BLaER1 treated with 17β-estradiol and CSF1 and Interleukin-3, amounts not matched to agents 10 nM and 100 nM (cell line): ENCODE measurements at regions not wholly inside any gene's neighbourhood (a gene's known extent, or its start where the extent isn't known, plus 50 kb on each side); places are given as distances from the start of the nearest gene placed in this dataset.
"Not testable (repeated sequence)": the region's sequence is repeated elsewhere in the genome, so short reads cannot be mapped to it uniquely, and the experiment has no call there.

ENCODE experiments used
- H3K27ac ChIP-seq, 11 experiments: shearing (Covaris generic); formaldehyde crosslinking; 2 replicates each; pipeline ENCODE4 v1.8.1; 2022
- H3K27me3 ChIP-seq, 11 experiments: shearing (Covaris generic); formaldehyde crosslinking; 2 replicates each; pipeline ENCODE4 v1.8.1; 2022
- H3K36me3 ChIP-seq, 11 experiments: shearing (Covaris generic); formaldehyde crosslinking; 2 replicates each; pipeline ENCODE4 v1.8.1; 2022
- H3K4me1 ChIP-seq, 10 experiments: shearing (Covaris generic); formaldehyde crosslinking; 2 replicates each; pipeline ENCODE4 v1.8.1; 2022
- H3K4me2 ChIP-seq, 11 experiments: shearing (Covaris generic); formaldehyde crosslinking; 2 replicates each; pipeline ENCODE4 v1.8.1; 2022
- H3K4me3 ChIP-seq, 10 experiments: shearing (Covaris generic); formaldehyde crosslinking; 2 replicates each; pipeline ENCODE4 v1.8.1; 2022
- H3K9ac ChIP-seq, 11 experiments: shearing (Covaris generic); formaldehyde crosslinking; 2 replicates each; pipeline ENCODE4 v1.8.1; 2022
- H3K9me3 ChIP-seq, 11 experiments: shearing (Covaris generic); formaldehyde crosslinking; replicated peaks in 1 of 11; 2 replicates each; pipeline ENCODE4 v1.8.1; 2022
- H4K20me1 ChIP-seq, 11 experiments: shearing (Covaris generic); formaldehyde crosslinking; 2 replicates each; pipeline ENCODE4 v1.8.1; 2022

DNA sequence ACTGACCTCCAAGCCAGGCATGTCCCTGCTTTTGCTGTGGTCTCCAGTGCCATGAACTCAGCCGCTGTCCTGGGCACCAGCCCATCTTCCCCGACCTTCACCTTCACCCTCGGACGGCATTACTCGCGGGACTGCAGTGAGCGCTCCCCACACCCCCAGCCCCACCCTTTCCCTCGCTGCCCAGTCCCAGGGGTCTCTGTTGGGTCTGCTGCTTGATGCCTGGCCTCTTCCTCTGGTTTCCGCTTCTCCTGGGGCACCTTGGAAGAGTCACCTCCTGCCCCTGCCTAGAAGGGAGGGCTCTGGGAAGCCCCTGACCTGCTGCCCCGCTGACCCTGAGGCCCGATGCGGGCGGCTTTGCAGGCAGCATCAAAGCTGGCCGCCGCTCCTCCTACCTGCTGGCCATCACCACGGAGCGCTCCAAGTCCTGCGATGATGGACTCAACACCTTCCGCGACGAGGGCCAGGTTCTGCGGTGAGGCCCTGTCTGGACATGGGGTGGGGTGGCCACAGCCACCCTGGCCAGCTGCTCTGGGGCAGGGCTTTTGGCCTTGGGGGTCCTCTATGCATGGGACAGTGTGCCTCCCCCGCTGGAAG lies 102.3 kb downstream of the ZNF267 start:
- not testable (repeated sequence) for H3K4me1 ChIP-seq, H4K20me1 ChIP-seq, H3K4me3 ChIP-seq, H3K27ac ChIP-seq, H3K27me3 ChIP-seq, H3K36me3 ChIP-seq, H3K9me3 ChIP-seq, H3K9ac ChIP-seq, H3K4me2 ChIP-seq

DNA sequence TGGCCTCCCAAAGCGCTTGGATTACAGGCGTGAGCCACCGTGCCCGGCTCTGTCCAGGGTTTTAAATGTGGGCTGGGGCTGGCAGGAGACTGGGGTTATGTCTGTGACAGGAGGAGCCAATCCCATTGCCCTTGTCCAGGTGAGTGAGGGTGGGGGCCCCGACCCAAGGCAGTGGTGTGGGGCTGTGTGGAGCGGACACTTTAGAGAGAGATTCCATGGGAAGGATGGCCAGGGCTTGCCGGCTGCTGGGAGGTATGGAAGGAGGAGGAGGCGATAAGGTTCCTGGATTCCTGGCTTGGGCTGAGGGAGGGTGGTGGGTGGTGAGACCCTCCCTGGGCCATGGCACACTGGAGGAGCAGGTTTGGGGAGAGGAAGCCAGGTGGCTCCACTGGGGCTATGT lies 104.9 kb downstream of the ZNF267 start:
- H3K9me3 ChIP-seq, H3K36me3 ChIP-seq, H3K27ac ChIP-seq, H3K4me2 ChIP-seq, H3K9ac ChIP-seq, H3K27me3 ChIP-seq, H3K4me3 ChIP-seq, H3K4me1 ChIP-seq, H4K20me1 ChIP-seq: not testable (repeated sequence)

DNA sequence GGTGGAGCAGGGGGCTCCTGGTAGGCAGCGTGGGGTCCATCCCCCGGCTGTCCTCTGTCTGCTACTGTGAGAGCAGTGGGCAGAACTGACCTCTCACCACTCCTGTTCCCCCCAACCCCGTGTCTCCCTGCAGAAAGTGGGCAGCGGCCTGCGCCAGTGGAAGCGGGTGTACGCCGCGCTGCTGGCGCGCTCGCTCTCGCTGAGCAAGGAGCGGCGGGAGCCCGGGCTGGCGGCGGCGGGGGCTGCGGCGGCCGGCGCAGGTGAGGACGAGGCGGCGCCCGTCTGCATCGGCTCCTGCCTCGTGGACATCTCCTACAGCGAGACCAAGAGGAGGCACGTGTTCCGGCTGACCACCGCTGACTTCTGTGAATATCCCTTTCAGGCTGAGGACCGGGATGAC lies 108.1 kb downstream of the ZNF267 start:
- not testable (repeated sequence) for H4K20me1 ChIP-seq, H3K27ac ChIP-seq, H3K4me1 ChIP-seq, H3K27me3 ChIP-seq, H3K9ac ChIP-seq, H3K36me3 ChIP-seq, H3K4me2 ChIP-seq, H3K9me3 ChIP-seq, H3K4me3 ChIP-seq

DNA sequence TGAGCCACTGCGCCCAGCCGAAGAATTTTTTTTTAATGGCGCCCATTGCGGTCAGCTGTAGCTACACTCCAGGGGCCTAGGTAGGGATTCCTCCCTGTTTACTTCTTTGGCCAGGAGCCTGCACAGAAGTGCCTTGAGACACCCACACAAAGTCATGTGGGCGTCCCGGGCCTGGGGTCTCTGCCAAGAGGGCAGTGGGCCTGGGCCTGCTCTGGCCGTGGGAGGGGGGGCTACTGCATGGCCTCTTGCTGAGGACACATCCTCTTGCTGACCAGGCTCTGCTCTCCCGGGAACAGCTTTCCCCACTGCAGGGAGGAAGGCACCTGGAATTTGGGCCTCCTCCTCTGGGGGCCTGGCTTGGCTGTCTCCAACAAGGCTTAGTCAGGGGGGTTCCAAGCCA lies 109.4 kb downstream of the ZNF267 start:
- H3K9ac ChIP-seq, H3K27ac ChIP-seq, H3K9me3 ChIP-seq, H3K4me3 ChIP-seq, H3K36me3 ChIP-seq, H3K4me1 ChIP-seq, H4K20me1 ChIP-seq, H3K27me3 ChIP-seq, H3K4me2 ChIP-seq: not testable (repeated sequence)

DNA sequence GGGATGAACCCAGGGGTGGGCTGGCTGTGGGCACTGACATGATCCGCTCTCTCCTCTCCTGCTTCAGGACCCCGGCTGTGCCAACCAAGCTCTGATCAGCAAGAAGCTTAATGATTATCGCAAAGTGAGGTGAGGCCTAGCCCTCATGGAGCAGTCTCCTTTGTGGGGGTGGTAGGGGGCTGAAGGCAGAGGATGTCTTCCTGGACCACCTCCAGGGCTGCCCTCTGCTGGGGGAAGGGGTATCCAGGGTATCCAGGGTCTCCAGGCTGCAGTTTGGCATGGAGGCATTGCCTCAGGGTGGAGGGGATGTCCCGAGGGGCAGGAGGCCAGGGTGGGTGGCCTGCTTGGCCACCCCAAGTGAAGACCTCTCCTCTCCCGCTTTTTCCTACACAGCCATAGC lies 110.1 kb downstream of the ZNF267 start:
- H3K9ac ChIP-seq, H3K4me1 ChIP-seq, H3K4me3 ChIP-seq, H3K27ac ChIP-seq, H3K4me2 ChIP-seq, H3K36me3 ChIP-seq, H3K9me3 ChIP-seq, H4K20me1 ChIP-seq, H3K27me3 ChIP-seq: not testable (repeated sequence)

DNA sequence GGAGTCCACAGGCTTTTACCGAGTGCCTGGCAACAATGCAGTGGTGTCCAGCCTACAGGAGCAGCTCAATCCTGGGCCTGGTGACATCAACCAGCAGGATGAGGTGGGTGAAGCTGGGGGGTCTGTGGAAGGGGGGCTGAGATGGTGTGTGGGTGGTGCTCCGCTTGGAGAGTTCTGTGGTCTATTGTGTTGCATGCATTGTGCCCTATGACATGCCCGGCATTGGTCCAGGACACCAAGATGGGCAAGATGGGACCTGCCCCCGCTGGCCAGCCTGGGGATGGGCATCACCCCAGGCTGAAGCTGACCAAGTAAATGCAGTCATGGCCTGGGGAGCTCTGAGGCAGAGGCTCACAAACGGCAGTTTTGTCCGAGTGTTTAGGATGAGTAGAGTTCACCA lies 113.3 kb downstream of the ZNF267 start:
- peak overlapping the region in 1 of 11 experiments; percentile 18; a peak in 1 of 22 replicates for H3K4me2 ChIP-seq
- H3K27me3 ChIP-seq, H3K36me3 ChIP-seq, H3K4me1 ChIP-seq, H3K4me3 ChIP-seq, H3K9me3 ChIP-seq, H3K27ac ChIP-seq, H3K9ac ChIP-seq, H4K20me1 ChIP-seq: not testable (repeated sequence)

DNA sequence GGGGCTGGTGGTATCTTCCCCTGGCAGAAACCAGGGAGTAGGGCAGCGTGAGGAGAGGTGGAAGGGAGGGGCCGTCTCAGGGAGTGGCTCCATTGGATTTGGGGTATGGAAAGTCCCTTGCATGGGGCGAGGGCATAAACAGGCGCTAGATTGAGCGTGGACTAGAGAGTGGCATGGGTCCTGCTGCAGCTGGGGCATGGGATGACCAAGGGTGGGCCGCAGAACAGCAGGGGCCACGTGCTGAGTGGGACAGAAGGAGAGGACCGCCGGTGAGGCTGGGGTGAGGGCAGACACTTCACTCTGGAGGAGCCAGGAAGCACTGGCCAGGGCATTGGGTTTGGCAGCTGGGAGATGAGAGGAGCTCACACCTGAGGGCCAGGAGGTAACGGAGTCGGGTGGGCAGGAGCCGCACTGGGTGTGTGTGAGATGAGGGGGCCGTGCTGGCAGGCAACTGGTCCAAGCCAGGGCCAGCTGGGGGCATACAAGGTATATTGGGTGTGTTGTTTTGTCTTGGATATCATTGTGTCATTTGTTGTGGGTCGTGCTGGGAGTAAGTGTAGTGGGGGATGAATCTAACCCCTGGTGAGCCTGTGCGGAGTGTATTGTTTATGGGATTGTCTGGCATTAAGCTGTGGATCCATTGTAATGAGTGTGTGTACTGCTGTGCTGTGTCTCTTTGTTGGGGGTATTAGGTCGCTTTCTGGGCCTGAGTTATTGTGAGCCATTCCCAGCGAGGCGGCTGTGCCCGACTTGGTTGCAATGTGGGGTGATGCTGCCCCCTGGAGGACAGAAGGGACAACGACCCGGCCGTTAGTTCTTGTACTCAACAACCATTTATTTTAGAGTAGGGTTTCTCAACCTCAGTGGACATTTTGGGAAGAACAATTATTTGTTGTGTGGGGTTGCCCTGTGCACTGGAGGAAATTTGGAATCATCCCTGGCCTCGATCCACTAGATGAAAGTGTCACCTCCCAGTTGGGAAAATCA lies 115.3 kb downstream of the ZNF267 start:
- H3K9ac ChIP-seq, H4K20me1 ChIP-seq, H3K9me3 ChIP-seq, H3K4me2 ChIP-seq, H3K4me1 ChIP-seq, H3K4me3 ChIP-seq, H3K36me3 ChIP-seq, H3K27me3 ChIP-seq, H3K27ac ChIP-seq: not testable (repeated sequence)

DNA sequence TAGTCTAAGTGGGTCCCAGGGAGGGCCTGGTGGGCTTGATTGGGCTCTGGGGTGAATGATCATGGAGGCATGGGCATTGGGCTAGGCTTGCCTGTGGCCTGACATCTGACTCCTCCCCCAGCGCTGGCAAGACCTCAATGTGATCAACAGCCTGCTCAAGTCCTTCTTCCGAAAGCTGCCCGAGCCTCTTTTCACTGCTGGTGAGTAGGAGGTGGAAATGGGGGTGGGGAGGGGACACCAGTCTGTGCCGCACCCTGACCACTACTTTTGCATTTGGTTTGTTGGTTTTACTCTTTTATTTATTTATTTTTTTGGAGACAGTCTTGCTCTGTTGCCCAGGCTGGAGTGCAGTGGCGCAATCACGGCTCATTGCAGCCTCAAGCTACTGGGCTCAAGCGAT lies 116.7 kb downstream of the ZNF267 start:
- not testable (repeated sequence) for H3K27me3 ChIP-seq, H3K36me3 ChIP-seq, H3K9me3 ChIP-seq, H3K9ac ChIP-seq, H3K4me3 ChIP-seq, H3K4me2 ChIP-seq, H3K27ac ChIP-seq, H4K20me1 ChIP-seq, H3K4me1 ChIP-seq

DNA sequence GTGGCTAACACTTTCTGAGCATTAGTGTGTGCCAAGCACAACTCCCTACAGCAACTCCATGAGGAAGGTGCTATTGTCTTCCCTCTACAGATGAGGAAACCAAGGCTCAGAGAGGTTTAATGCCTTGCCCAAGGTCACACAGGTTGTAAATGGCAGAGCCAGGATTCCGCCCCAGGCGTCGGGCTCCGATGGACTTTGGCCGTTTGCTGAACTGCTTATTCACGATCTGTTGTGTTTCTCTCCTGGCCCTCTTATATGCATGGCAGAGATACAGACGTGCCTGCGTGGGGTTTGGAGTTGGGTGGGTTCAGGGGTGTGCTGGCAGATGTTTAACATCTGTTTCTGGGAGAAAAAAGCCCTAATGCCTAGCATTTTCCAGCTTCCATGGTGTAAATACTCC lies 117.4 kb downstream of the ZNF267 start:
- H4K20me1 ChIP-seq, H3K36me3 ChIP-seq, H3K9ac ChIP-seq, H3K4me2 ChIP-seq, H3K9me3 ChIP-seq, H3K4me3 ChIP-seq, H3K27ac ChIP-seq, H3K4me1 ChIP-seq, H3K27me3 ChIP-seq: not testable (repeated sequence)

DNA sequence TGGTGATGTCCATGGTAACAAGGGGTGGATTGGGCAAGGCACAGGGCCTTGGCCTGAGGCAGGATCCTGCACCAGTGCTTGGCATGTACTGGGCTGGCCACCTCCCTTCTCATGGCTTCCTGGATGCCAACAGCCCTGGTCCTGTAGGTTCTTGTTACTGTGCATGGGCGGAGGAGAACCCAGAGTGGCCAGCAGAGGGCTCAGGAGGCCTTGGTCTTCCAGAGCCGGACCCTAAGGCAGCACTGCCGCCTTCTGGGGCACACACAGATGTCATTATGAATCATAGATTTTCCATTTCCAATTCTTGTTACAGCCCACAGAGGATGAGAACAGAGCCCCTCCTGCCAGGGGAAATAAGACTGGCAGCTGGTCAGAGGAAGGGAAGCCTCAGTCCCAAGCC lies 122.7 kb downstream of the ZNF267 start:
- not testable (repeated sequence) for H3K36me3 ChIP-seq, H3K27ac ChIP-seq, H3K27me3 ChIP-seq, H3K9ac ChIP-seq, H4K20me1 ChIP-seq, H3K4me2 ChIP-seq, H3K4me3 ChIP-seq, H3K9me3 ChIP-seq
- peaks cover 0 to 21% (median 6%) of the 10 kb centered on the region in 10 experiments; a peak in 6 of 20 replicates for H3K4me1 ChIP-seq

DNA sequence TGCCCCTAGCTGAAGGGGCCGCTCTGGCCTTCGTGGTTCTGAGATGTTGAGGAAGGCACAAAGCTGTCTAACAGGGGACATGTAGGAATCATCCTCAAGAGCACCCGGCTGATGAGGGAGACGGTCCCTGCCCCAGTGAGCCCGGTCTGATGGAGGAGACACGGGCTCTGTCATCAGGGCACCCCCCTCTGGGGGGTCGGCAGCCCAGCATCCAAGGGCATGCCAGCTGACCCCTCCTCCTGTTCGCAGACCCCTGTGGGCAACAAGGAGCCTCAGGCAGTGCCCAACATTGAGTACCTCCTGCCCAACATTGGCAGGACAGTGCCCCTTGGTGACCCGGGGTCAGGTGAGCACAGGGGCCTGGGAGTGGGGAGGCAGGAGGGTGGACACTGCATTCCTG lies 128.9 kb downstream of the ZNF267 start:
- H3K9ac ChIP-seq, result not testable (repeated sequence)

DNA sequence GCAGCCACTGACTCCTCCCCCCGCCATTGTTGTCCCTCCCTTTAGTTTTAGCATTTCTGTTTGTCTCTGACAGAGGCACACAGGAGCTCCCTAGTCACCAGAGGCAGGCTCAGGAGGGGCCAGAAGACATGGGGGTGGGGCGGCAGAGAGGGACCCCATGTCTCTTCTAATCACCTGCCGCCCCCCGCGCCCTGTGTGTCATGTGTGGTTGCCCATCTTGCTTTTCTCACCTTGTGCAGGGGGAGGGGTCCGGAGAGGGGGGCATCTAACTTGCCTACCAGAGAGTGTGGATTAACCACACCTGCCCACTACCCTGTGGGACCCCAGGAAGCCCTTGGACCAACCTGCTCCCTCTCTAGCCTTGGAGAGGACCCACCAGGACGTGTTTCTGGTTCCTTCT lies 130.2 kb downstream of the ZNF267 start:
- H3K27me3 ChIP-seq, H3K36me3 ChIP-seq, H4K20me1 ChIP-seq, H3K9ac ChIP-seq, H3K4me2 ChIP-seq, H3K4me1 ChIP-seq, H3K4me3 ChIP-seq, H3K27ac ChIP-seq: not testable (repeated sequence)
- H3K9me3 ChIP-seq, result peaks cover 6 to 18% (median 11%) of the 10 kb centered on the region in 11 experiments; a peak in 21 of 22 replicates

More for the DNA sequence above, 128.9 kb downstream of the ZNF267 start:
- peaks cover 6 to 18% (median 11%) of the 10 kb centered on the region in 11 experiments; a peak in 21 of 22 replicates for H3K9me3 ChIP-seq
- H3K27me3 ChIP-seq, H3K36me3 ChIP-seq, H3K4me3 ChIP-seq, H3K27ac ChIP-seq, H4K20me1 ChIP-seq, H3K4me2 ChIP-seq: not testable (repeated sequence)
- H3K4me1 ChIP-seq, result peaks cover 0 to 13% (median 6%) of the 10 kb centered on the region in 10 experiments; a peak in 5 of 20 replicates

DNA sequence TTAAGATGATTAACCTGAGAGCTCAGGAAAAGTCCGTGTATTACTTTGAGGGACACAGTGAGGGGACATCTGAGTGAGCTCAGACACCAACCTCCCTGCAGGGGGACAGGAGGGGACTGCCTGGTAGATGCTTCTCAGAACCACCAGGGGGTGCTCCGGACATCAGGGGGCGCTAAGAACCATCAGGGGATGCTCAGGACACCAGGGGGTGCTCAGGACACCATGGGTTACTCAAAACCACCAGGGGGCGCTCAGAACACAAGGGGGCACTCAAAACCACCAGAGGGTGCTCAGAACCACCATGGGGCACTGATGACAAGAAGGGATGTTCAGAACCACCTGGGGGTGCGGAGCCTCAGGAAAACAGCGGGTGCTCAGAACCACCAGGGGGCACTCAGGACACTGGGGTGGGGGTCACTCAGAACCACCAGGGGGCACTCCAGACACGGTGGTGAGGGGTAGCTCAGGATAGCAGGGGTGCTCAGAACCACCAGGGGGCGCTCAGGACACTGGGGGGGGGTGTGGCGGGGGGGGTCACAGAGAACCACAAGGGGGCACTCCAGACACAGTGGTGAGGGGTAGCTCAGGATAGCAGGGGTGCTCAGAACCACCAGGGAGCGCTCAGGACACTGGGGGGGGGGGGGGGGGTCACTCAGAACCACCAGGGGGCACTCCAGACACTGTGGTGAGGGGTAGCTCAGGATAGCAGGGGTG lies 165.3 kb downstream of the ZNF267 start:
- not testable (repeated sequence) for H3K9me3 ChIP-seq, H3K4me2 ChIP-seq, H3K4me1 ChIP-seq, H4K20me1 ChIP-seq, H3K4me3 ChIP-seq, H3K27ac ChIP-seq, H3K27me3 ChIP-seq, H3K36me3 ChIP-seq, H3K9ac ChIP-seq

DNA sequence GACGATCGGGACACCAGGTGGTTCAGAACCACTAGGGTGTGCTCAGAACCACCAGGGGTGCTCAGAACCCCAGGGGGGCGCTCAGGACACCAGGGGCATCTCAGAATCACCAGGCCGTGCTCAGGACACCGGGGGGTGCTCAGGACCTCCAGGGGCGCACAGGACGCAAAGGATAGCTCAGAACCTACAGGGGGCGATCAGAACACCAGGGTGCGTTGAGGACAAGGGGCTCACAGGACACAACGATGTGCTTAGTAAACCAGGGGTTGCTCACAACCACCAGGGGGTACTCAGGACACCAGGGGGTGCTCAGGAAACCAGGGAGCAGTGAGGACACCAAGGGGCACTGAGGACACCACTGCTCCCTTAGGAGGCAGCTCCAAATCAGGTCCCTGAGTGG lies 166.3 kb downstream of the ZNF267 start:
- H3K27ac ChIP-seq, H3K9me3 ChIP-seq, H4K20me1 ChIP-seq, H3K9ac ChIP-seq, H3K4me2 ChIP-seq, H3K36me3 ChIP-seq, H3K4me3 ChIP-seq, H3K4me1 ChIP-seq, H3K27me3 ChIP-seq: not testable (repeated sequence)
